Lower lobe of right lung (tissue), 2 donors: ENCODE measurements at regions not wholly inside any gene's neighbourhood (a gene's known extent, or its start where the extent isn't known, plus 50 kb on each side); places are given as distances from the start of the nearest gene placed in this dataset.

Experiments used
- ATAC-seq, 2 donors: fragments of 200-7000 bp; cut with Tn5 transposase; one replicate each; pipeline ENCODE4 v1.9.1; 2020 to 2022; ENCODE audit warnings: mild to moderate bottlenecking in 2 of 2, moderate library complexity in 2 of 2
- DNase-seq: peaks from one replicate; pipeline ENCODE4 v3.0.0-alpha.2; 2020
- H3K27ac ChIP-seq: fragments of 200-600 bp; one replicate; pipeline ENCODE4 v1.8.0; 2022
- H3K27me3 ChIP-seq: fragments of 200-600 bp; one replicate; pipeline ENCODE4 v1.8.0; 2022; ENCODE audit warnings: low read depth
- H3K36me3 ChIP-seq: fragments of 200-600 bp; one replicate; pipeline ENCODE4 v1.8.0; 2022; ENCODE audit warnings: mild to moderate bottlenecking
- H3K4me1 ChIP-seq: fragments of 200-600 bp; one replicate; pipeline ENCODE4 v1.8.0; 2022
- H3K4me3 ChIP-seq: fragments of 200-600 bp; one replicate; pipeline ENCODE4 v1.8.0; 2022; ENCODE audit warnings: mild to moderate bottlenecking
- H3K9me3 ChIP-seq: fragments of 200-600 bp; one replicate; pipeline ENCODE4 v1.8.0; 2022
- intact Hi-C: fragments of 100-400 bp; cut with DNase I; formaldehyde crosslinking; loops from one replicate; pipeline ENCODE4 v1.11.0; 2022
- TF ChIP-seq, protein P1 (sequence below): fragments of 200-600 bp; IDR thresholded peaks from one replicate; pipeline ENCODE4 v1.8.0; 2022; ENCODE audit warnings: antibody characterized with exemption, mild to moderate bottlenecking
- donor health status: DM: no; HTN: yes; CAD: no; lungs with severe emphysema.

DNA sequence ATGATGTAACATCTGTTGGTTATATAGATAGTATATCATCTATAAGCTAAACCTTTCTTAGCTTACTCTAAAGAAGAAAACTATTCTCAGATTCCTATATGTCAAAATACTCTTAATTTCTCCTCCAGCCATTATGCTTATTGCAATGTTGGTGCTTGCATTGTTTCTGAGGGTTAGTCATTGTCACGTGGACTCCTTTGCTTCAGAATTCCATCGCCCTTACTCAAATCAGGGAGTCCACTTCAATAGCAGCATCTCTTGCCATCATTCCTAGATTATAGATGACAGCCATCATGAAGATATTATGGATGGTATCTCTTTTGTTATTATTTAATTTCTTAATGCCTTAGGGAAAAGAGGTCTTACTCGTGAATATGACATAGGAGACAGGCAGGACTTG lies 776.1 kb downstream of the TENT5A start:
- Histone ChIP-seq H3K36me3 (no peaks in the 10 kb centered on the region), H3K9me3 (no peaks in the 10 kb centered on the region), H3K27ac (no peak overlapping the region), H3K27me3 (no peaks in the 10 kb centered on the region), H3K4me3 (no peak overlapping the region), H3K4me1 (no peaks in the 10 kb centered on the region)
- DNase-seq = no peak
- intact Hi-C loops = no loop called here
- no peak for ATAC-seq
- TF ChIP-seq, protein P1, sequence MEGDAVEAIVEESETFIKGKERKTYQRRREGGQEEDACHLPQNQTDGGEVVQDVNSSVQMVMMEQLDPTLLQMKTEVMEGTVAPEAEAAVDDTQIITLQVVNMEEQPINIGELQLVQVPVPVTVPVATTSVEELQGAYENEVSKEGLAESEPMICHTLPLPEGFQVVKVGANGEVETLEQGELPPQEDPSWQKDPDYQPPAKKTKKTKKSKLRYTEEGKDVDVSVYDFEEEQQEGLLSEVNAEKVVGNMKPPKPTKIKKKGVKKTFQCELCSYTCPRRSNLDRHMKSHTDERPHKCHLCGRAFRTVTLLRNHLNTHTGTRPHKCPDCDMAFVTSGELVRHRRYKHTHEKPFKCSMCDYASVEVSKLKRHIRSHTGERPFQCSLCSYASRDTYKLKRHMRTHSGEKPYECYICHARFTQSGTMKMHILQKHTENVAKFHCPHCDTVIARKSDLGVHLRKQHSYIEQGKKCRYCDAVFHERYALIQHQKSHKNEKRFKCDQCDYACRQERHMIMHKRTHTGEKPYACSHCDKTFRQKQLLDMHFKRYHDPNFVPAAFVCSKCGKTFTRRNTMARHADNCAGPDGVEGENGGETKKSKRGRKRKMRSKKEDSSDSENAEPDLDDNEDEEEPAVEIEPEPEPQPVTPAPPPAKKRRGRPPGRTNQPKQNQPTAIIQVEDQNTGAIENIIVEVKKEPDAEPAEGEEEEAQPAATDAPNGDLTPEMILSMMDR = no peak

DNA sequence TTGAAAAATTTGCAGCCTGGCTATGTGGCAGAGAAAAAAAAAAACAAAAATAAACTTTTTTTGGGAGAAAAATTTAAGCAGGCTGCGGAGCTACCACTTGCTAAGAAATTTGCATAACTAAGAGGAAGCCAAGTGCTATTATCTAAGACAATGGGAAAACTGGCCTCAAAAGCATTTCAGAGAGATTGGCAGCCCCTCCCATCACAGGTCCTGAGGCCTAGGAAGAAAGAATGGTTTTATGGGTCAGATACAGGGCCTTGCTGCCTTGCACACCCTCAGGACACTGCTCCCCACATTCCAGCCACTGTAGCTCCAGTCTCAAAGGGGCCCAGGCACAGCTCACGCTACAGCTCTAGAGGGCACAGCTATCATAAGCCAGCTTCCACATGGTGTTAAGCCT lies 777.9 kb downstream of the TENT5A start:
- intact Hi-C loops = no loop called here
- Histone ChIP-seq H3K36me3 (no peaks in the 10 kb centered on the region), H3K4me3 (no peak overlapping the region), H3K27me3 (no peaks in the 10 kb centered on the region), H3K9me3 (no peaks in the 10 kb centered on the region), H3K27ac (no peak overlapping the region), H3K4me1 (no peaks in the 10 kb centered on the region)
- no peak for DNase-seq
- no peak for ATAC-seq
- TF ChIP-seq, protein P1 = no peak

DNA sequence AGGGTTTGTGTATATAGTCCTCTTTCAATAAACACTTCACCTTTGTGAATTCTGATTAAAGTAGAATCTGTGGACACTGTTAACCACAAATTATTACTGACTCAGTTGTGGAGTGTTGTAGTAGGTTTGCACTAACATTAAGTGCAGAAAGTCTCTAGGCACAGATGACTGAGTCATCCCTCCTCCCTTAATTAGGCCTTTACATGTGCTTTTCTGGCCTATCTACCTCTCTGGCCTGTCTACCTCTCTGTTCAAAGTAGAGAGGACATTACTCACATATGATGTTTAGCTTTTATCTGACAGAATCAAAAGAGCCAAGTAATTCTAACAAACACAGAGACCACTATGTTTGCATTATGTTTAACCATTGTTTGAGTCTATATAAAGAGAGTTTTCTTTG lies 783.0 kb downstream of the TENT5A start:
- TF ChIP-seq, protein P1 = no peak
- no peaks in the 10 kb centered on the region for H3K9me3 ChIP-seq
- no peaks in the 10 kb centered on the region for H3K27me3 ChIP-seq
- H3K4me3 ChIP-seq = no peak overlapping the region
- ATAC-seq (no peak), DNase-seq (no peak)
- H3K27ac ChIP-seq = no peak overlapping the region
- intact Hi-C loops = no loop called here
- no peaks in the 10 kb centered on the region for H3K4me1 ChIP-seq
- no peaks in the 10 kb centered on the region for H3K36me3 ChIP-seq

DNA sequence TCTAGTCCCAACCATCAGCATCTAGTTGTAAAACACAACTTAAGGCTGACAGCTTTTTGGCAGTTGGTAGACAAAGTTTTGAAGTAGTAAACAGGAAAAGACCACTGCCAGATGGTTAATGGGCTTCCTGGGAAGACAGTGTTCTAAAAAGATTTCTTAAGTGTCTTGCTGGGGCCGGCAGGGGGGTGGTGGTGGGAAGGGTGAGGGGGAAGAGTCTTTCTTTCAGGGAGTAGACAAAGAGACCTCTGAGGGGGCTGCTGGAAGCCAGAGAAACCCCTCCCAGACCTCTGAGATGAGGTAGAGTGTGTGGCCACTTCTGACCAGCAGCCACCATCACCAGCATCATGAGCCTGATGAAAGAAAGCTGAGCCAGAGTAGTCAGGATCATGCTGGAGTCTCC lies 784.9 kb downstream of the TENT5A start:
- intact Hi-C loops = no loop called here
- H3K4me3 ChIP-seq = no peak overlapping the region
- TF ChIP-seq, protein P1 = no peak
- DNase-seq (no peak), ATAC-seq (no peak)
- H3K27ac ChIP-seq = no peak overlapping the region
- no peaks in the 10 kb centered on the region for H3K36me3 ChIP-seq
- H3K4me1 ChIP-seq = no peaks in the 10 kb centered on the region
- no peaks in the 10 kb centered on the region for H3K9me3 ChIP-seq
- no peaks in the 10 kb centered on the region for H3K27me3 ChIP-seq

DNA sequence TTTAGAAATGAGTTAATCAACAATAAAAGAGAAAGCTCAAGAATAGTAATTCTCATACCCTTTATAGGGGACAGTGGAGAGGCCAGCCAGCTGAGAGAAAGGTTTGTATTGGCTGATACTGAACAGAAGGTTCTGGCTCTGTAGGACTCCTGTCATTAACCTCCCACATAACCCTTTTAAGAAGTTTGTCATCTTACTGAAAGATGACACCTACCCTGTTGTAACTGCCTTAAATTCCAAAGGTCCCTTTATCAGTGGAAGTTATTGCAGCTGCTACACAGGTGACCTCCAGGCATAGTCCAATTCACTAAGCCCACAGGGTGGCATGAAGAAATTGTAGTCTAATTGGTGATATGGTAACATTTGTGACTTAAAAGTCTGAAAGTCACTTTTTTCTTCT lies 790.1 kb downstream of the TENT5A start:
- no peak for ATAC-seq
- intact Hi-C loops = no loop called here
- H3K4me1 ChIP-seq = no peaks in the 10 kb centered on the region
- H3K27me3 ChIP-seq = no peaks in the 10 kb centered on the region
- no peaks in the 10 kb centered on the region for H3K36me3 ChIP-seq
- DNase-seq = no peak
- no peaks in the 10 kb centered on the region for H3K9me3 ChIP-seq
- H3K27ac ChIP-seq = no peak overlapping the region
- H3K4me3 ChIP-seq = no peak overlapping the region
- TF ChIP-seq, protein P1 = no peak

DNA sequence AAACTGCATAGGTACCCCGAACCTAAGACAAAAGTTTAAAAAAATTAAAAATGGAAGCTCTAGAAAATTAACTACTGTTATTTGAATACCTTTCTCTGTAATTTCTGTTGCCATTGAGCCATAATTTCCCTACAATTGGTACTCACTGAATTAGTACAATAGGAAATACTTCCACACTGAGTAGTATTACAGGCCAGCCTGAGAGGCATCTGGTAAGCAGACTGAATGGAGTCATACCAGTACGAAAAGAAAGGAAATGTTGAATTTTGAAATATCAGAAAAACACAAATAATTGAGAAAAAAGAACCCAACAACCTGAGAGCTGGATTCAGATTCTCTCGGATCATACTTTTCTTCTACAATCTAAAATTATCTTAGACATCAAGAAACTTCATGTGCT lies 791.3 kb downstream of the TENT5A start:
- Histone ChIP-seq H3K4me3 (no peak overlapping the region), H3K4me1 (no peaks in the 10 kb centered on the region), H3K27me3 (no peaks in the 10 kb centered on the region), H3K36me3 (no peaks in the 10 kb centered on the region), H3K9me3 (no peaks in the 10 kb centered on the region), H3K27ac (no peak overlapping the region)
- TF ChIP-seq, protein P1 = no peak
- no peak for DNase-seq
- ATAC-seq = no peak
- intact Hi-C loops = no loop called here
